H1 (cell line): ENCODE measurements at regions not wholly inside any gene's neighbourhood (a gene's known extent, or its start where the extent isn't known, plus 50 kb on each side); places are given as distances from the start of the nearest gene placed in this dataset.

Source experiments
- ASH2L ChIP-seq: fragments of 200-600, 300-600 bp; sonication (generic); IDR thresholded peaks from one replicate; pipeline ENCODE4 v1.7.1; 2017; ENCODE audit warnings: low read length
- CBX5 ChIP-seq: fragments of 300-800, 300-1000 bp; sonication (generic); IDR thresholded peaks from 2 replicates; pipeline ENCODE4 v1.7.1; 2016; ENCODE audit warnings: antibody characterized with exemption, low read length, low read depth
- CBX8 ChIP-seq: fragments of 300-800, 300-1000 bp; sonication (generic); IDR thresholded peaks from 2 replicates; pipeline ENCODE4 v1.7.1; 2016; ENCODE audit warnings: low read depth, low read length, borderline replicate concordance
- EP300 ChIP-seq, 2 experiments: IDR thresholded peaks; 1 replicate in 1 of 2; 2 replicates in 1 of 2; pipeline ENCODE4 v1.6.1; 2011 to 2012; ENCODE audit warnings: low read depth in 2 of 2, low read length in 2 of 2, mild to moderate bottlenecking in 2 of 2, borderline replicate concordance in 1 of 2, inconsistent platforms in 1 of 2, moderate library complexity in 1 of 2
- MAFK ChIP-seq: IDR thresholded peaks from 2 replicates; pipeline ENCODE4 v1.6.1; 2012; ENCODE audit warnings: low read depth, mild to moderate bottlenecking, improper control_type of control experiment, low read length
- POLR2AphosphoS5 ChIP-seq: IDR thresholded peaks from 2 replicates; pipeline ENCODE4 v1.6.1; 2011; ENCODE audit warnings: low read depth, low read length
- SIN3A ChIP-seq, 2 experiments: IDR thresholded peaks in 1 of 2; conservative IDR thresholded peaks in 1 of 2; 2 replicates each; pipeline ENCODE4 v1.6.1; 2011 to 2012; ENCODE audit warnings: low read length in 2 of 2, improper control_type of control experiment in 1 of 2, low read depth in 1 of 2, mild to moderate bottlenecking in 1 of 2
- TF ChIP-seq, protein P1 (sequence below): fragments of 300-600 bp; sonication (generic); IDR thresholded peaks from 2 replicates; pipeline ENCODE4 v1.7.1; 2012; ENCODE audit warnings: low read length, moderate library complexity, mild to moderate bottlenecking, inconsistent platforms; ENCODE audit not compliant: insufficient replicate concordance
- TF ChIP-seq, protein P2 (sequence below): IDR thresholded peaks from 2 replicates; pipeline ENCODE4 v1.6.1; 2012; ENCODE audit warnings: inconsistent platforms

DNA sequence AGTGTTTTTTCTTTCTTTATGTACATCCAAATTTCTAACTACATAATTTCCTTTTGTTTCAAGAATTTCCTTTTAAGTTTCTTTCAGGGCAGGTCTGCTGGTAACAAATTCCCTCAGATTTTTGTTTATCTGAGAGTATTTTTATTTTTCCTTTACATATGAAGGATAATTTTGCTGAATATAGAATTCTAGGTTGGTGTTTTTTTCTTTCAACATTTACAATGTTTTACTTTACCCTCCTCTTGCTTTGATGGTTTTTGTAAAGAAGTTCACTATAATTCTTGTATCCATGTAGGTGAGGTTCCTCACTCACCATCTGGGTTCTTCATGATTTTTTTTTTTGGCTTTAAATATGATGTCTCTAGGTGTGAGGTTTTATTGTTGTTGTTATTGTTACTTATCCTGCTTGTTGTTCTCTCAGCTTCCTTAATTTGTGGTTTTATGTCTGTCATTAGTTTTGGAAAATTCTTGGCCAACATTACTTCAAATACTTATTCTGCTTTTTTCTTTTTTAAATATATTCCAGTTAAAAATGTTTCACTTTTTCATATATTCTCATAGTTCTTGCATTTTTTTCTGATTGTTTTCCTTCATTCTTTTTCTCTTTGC is 580.1 kb upstream of the CITED2 start (continued):
- TF ChIP-seq, protein P1, sequence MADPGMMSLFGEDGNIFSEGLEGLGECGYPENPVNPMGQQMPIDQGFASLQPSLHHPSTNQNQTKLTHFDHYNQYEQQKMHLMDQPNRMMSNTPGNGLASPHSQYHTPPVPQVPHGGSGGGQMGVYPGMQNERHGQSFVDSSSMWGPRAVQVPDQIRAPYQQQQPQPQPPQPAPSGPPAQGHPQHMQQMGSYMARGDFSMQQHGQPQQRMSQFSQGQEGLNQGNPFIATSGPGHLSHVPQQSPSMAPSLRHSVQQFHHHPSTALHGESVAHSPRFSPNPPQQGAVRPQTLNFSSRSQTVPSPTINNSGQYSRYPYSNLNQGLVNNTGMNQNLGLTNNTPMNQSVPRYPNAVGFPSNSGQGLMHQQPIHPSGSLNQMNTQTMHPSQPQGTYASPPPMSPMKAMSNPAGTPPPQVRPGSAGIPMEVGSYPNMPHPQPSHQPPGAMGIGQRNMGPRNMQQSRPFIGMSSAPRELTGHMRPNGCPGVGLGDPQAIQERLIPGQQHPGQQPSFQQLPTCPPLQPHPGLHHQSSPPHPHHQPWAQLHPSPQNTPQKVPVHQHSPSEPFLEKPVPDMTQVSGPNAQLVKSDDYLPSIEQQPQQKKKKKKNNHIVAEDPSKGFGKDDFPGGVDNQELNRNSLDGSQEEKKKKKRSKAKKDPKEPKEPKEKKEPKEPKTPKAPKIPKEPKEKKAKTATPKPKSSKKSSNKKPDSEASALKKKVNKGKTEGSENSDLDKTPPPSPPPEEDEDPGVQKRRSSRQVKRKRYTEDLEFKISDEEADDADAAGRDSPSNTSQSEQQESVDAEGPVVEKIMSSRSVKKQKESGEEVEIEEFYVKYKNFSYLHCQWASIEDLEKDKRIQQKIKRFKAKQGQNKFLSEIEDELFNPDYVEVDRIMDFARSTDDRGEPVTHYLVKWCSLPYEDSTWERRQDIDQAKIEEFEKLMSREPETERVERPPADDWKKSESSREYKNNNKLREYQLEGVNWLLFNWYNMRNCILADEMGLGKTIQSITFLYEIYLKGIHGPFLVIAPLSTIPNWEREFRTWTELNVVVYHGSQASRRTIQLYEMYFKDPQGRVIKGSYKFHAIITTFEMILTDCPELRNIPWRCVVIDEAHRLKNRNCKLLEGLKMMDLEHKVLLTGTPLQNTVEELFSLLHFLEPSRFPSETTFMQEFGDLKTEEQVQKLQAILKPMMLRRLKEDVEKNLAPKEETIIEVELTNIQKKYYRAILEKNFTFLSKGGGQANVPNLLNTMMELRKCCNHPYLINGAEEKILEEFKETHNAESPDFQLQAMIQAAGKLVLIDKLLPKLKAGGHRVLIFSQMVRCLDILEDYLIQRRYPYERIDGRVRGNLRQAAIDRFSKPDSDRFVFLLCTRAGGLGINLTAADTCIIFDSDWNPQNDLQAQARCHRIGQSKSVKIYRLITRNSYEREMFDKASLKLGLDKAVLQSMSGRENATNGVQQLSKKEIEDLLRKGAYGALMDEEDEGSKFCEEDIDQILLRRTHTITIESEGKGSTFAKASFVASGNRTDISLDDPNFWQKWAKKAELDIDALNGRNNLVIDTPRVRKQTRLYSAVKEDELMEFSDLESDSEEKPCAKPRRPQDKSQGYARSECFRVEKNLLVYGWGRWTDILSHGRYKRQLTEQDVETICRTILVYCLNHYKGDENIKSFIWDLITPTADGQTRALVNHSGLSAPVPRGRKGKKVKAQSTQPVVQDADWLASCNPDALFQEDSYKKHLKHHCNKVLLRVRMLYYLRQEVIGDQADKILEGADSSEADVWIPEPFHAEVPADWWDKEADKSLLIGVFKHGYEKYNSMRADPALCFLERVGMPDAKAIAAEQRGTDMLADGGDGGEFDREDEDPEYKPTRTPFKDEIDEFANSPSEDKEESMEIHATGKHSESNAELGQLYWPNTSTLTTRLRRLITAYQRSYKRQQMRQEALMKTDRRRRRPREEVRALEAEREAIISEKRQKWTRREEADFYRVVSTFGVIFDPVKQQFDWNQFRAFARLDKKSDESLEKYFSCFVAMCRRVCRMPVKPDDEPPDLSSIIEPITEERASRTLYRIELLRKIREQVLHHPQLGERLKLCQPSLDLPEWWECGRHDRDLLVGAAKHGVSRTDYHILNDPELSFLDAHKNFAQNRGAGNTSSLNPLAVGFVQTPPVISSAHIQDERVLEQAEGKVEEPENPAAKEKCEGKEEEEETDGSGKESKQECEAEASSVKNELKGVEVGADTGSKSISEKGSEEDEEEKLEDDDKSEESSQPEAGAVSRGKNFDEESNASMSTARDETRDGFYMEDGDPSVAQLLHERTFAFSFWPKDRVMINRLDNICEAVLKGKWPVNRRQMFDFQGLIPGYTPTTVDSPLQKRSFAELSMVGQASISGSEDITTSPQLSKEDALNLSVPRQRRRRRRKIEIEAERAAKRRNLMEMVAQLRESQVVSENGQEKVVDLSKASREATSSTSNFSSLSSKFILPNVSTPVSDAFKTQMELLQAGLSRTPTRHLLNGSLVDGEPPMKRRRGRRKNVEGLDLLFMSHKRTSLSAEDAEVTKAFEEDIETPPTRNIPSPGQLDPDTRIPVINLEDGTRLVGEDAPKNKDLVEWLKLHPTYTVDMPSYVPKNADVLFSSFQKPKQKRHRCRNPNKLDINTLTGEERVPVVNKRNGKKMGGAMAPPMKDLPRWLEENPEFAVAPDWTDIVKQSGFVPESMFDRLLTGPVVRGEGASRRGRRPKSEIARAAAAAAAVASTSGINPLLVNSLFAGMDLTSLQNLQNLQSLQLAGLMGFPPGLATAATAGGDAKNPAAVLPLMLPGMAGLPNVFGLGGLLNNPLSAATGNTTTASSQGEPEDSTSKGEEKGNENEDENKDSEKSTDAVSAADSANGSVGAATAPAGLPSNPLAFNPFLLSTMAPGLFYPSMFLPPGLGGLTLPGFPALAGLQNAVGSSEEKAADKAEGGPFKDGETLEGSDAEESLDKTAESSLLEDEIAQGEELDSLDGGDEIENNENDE, result no peak
- TF ChIP-seq, protein P2, sequence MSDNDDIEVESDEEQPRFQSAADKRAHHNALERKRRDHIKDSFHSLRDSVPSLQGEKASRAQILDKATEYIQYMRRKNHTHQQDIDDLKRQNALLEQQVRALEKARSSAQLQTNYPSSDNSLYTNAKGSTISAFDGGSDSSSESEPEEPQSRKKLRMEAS, result no peak
- TF ChIP-seq POLR2AphosphoS5, result no peak
- TF ChIP-seq ASH2L, result no peak
- TF ChIP-seq SIN3A (conservative IDR thresholded peaks at IDR 0.05 in 1 of 2, IDR thresholded peaks at IDR 0.05 in 1 of 2; ENCODE audit: low read depth in 1 of 2, low read length in 2 of 2), result no peak
- no peak for TF ChIP-seq MAFK
- TF ChIP-seq CBX8, result no peak
- TF ChIP-seq CBX5, result no peak
- TF ChIP-seq EP300 (IDR thresholded peaks at IDR 0.05; ENCODE audit: borderline replicate concordance in 1 of 2, low read depth in 2 of 2, low read length in 2 of 2), result no peak
